ENCODE measurements at regions not wholly inside any gene's neighbourhood (a gene's known extent, or its start where the extent isn't known, plus 50 kb on each side); places are given as distances from the start of the nearest gene placed in this dataset.

DNA sequence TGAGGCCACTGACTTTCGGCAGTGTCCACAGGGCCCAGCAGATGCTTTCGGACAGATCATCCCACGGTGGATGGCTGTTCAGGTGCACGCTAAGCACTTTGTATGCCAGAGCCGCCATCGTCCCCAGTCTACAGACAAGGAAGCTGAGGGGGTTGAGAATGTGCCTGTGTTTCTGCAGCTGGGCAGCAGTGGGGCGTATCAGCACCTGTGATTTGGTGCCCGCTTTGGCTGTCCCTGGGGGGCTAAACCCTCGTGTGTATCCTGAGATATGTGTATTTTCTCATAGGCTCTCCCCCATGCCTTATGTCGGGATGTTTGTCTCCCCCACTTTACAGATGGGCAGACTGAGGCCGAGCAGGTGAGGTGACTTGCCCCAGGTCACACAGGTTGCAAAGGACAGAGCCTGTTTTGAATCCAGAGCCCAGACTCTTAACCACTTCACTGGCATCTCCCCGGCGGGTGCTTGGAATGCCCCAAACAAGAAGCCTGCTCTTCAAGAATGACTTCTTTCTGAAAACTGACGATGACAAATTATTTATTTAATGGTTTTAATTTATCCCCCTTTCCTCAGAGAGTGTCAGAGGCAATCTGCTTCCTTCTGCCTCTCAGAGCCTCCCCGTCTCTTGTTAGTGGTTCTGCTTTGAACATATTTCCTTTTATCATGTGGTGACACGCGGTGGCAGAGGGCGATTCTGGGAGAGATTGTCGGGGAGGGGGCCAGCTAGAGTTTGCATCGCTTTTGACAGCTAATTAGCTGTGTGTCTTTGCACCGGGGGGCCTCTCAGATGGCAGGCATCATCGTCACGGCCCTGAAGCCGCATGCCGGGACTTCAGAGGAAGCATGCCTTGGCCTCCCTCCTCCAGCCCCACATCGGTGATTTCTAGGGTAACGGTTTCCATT, 149.6 kb upstream of the CIBAR2 start:
- intact Hi-C loops (cut with micrococcal nuclease) (no loop called here), in situ Hi-C loops (cut with MboI; ENCODE audit: low sequenced_read_pairs) (no loop called here), dilution Hi-C loops (cut with HindIII; ENCODE audit: low sequenced_read_pairs, unreplicated experiment) (no loop called here)
- Histone ChIP-seq H2AK9ac (replicated peaks; ENCODE audit: low read depth, low read length, poor library complexity) (no peak overlapping the region), H4K5ac (ENCODE audit: low read depth, low read length) (no peak overlapping the region), H3K9ac (ENCODE audit: low read depth, low read length) (no peak overlapping the region), H4K8ac (ENCODE audit: low read depth in 2 of 2, low read length in 2 of 2) (no peak overlapping the region), H2AFZ (replicated peaks; ENCODE audit: low read length, poor library complexity) (peak overlapping the region; percentile 16), H3K27me3 (ENCODE audit: control insufficient read depth, insufficient read depth, low read length) (no peaks in the 10 kb centered on the region), H3K4ac (ENCODE audit: low read depth, low read length) (no peak overlapping the region), H2BK20ac (ENCODE audit: low read depth, low read length) (no peak overlapping the region), H3K9me3 (ENCODE audit: control insufficient read depth, insufficient read depth, low read length) (no peaks in the 10 kb centered on the region), H3K9me1 (ENCODE audit: insufficient read depth, low read length) (no peaks in the 10 kb centered on the region), H3K27ac (ENCODE audit: insufficient read depth, low read length) (no peak overlapping the region), H4K91ac (ENCODE audit: insufficient read depth, low read depth, low read length) (no peak overlapping the region), H3K4me2 (ENCODE audit: low read depth, low read length) (no peak overlapping the region), H3K14ac (replicated peaks; ENCODE audit: low read depth, low read length) (no peak overlapping the region), H3K4me1 (ENCODE audit: control insufficient read depth, insufficient read depth, low read length) (peaks cover 5% of the 10 kb centered on the region; the same call in 1 of the 2 replicates), H3K56ac (ENCODE audit: extremely low read depth, insufficient read depth, low read length) (no peak overlapping the region), H2BK15ac (ENCODE audit: low read depth, low read length) (no peak overlapping the region), H2AK5ac (ENCODE audit: low read depth, low read length) (no peak overlapping the region), H3K4me3 (ENCODE audit: insufficient read depth, low read depth, low read length) (no peak overlapping the region), H2BK5ac (ENCODE audit: low read depth, low read length, poor library complexity, severe bottlenecking) (no peak overlapping the region), H3K36me3 (ENCODE audit: control insufficient read depth, insufficient read depth, low read length) (no peaks in the 10 kb centered on the region), H2BK120ac (ENCODE audit: low read depth, low read length) (no peak overlapping the region), H3K18ac (ENCODE audit: low read depth, low read length) (no peak overlapping the region), H3K23ac (ENCODE audit: low read depth, low read length) (no peak overlapping the region), H3K79me1 (ENCODE audit: low read depth in 1 of 2, low read length in 2 of 2) (peaks cover 17 to 65% of the 10 kb centered on the region in 2 experiments), H4K20me1 (ENCODE audit: insufficient read depth, low read length) (peaks cover 87% of the 10 kb centered on the region)
- ChIA-PET POLR2A (ENCODE audit: unreplicated experiment) (no interaction called here), CTCF (no interaction called here)
- 73% methylated on average over 13 of the region's 27 CpGs; no CpG with 5 or more reads in 1 of the 2 experiments for WGBS, 2 experiments (ENCODE audit: extremely low coverage in 2 of 2, insufficient read length in 1 of 2)
- no peak for ATAC-seq (ENCODE audit: low read depth)
- TF ChIP-seq BHLHE40 (IDR thresholded peaks at IDR 0.05; ENCODE audit: low read depth, low read length) = no peak
- TF ChIP-seq, protein P1, sequence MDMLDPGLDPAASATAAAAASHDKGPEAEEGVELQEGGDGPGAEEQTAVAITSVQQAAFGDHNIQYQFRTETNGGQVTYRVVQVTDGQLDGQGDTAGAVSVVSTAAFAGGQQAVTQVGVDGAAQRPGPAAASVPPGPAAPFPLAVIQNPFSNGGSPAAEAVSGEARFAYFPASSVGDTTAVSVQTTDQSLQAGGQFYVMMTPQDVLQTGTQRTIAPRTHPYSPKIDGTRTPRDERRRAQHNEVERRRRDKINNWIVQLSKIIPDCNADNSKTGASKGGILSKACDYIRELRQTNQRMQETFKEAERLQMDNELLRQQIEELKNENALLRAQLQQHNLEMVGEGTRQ (IDR thresholded peaks at IDR 0.05; ENCODE audit: low read depth, low read length) = no peak
- TF ChIP-seq MAZ (IDR thresholded peaks at IDR 0.05; ENCODE audit: borderline replicate concordance, low read depth, low read length) = no peak
- DNase-seq = no peak
- BruUV-seq (replicated peaks) = no TSS peak

Data from IMR-90 (cell line).